ENCODE measurements at regions not wholly inside any gene's neighbourhood (a gene's known extent, or its start where the extent isn't known, plus 50 kb on each side); places are given as distances from the start of the nearest gene placed in this dataset.

- intact Hi-C loops (cut with DNase I), result no loop called here
- no peak for DNase-seq
Measured at GRCh38 chr9:18235181-18235908, 238.6 kb upstream of the ADAMTSL1 start.

- intact Hi-C loops (cut with DNase I), result no loop called here
- DNase-seq, result no peak
Measured at GRCh38 chr9:18236336-18236735, 237.6 kb upstream of the ADAMTSL1 start.

- intact Hi-C loops (cut with DNase I), result no loop called here
Measured at GRCh38 chr9:18237776-18238175, 236.2 kb upstream of the ADAMTSL1 start.

GRCh38 chr9:18238254-18238653, 235.7 kb upstream of the ADAMTSL1 start:
- peak in 10 of 42 donors; percentile 13 to 59 (median 22) for DNase-seq
- intact Hi-C loops (cut with DNase I), result no loop called here

More at GRCh38 chr9:18237776-18238175, 236.2 kb upstream of the ADAMTSL1 start:
- no peak for DNase-seq

GRCh38 chr9:18238752-18239447, 235.1 kb upstream of the ADAMTSL1 start:
- intact Hi-C loops (cut with DNase I), result no loop called here

GRCh38 chr9:18240213-18240612, 233.7 kb upstream of the ADAMTSL1 start:
- no peak for DNase-seq
- intact Hi-C loops (cut with DNase I), result no loop called here

More at GRCh38 chr9:18238752-18239447, 235.1 kb upstream of the ADAMTSL1 start:
- DNase-seq, result no peak

- DNase-seq, result no peak
- intact Hi-C loops (cut with DNase I), result no loop called here
Measured at GRCh38 chr9:18245911-18246310, 228.0 kb upstream of the ADAMTSL1 start.

GRCh38 chr9:18250053-18250452, 223.9 kb upstream of the ADAMTSL1 start:
- intact Hi-C loops (cut with DNase I), result loop anchor here (5.0 to 10.0 kb wide), 2 partner anchors 195 to 777 kb away; no protein-coding TSS in a partner anchor
- DNase-seq, result no peak

- intact Hi-C loops (cut with DNase I), result loop anchor here (5.0 to 10.0 kb wide), 2 partner anchors 191 to 773 kb away; no protein-coding TSS in a partner anchor
- DNase-seq, result no peak
Measured at GRCh38 chr9:18253950-18254349, 220.0 kb upstream of the ADAMTSL1 start.

- intact Hi-C loops (cut with DNase I), result loop anchor here (10.0 kb wide), 1 partner anchor 190 kb away; no protein-coding TSS in a partner anchor
- DNase-seq, result peak; percentile 61 to 94 (median 86)
Measured at GRCh38 chr9:18255158-18255629, 218.8 kb upstream of the ADAMTSL1 start.

- no peak for DNase-seq
- intact Hi-C loops (cut with DNase I), result loop anchor here (10.0 kb wide), 1 partner anchor 189 kb away; no protein-coding TSS in a partner anchor
Measured at GRCh38 chr9:18255747-18256146, 218.2 kb upstream of the ADAMTSL1 start.

GRCh38 chr9:18256568-18256967, 217.4 kb upstream of the ADAMTSL1 start:
- no peak for DNase-seq
- intact Hi-C loops (cut with DNase I), result loop anchor here (10.0 kb wide), 1 partner anchor 188 kb away; no protein-coding TSS in a partner anchor

GRCh38 chr9:18260521-18260920, 213.4 kb upstream of the ADAMTSL1 start:
- intact Hi-C loops (cut with DNase I), result no loop called here
- DNase-seq, result no peak

GRCh38 chr9:18261181-18261580, 212.8 kb upstream of the ADAMTSL1 start:
- intact Hi-C loops (cut with DNase I), result no loop called here
- no peak for DNase-seq

- intact Hi-C loops (cut with DNase I), result no loop called here
- DNase-seq, result no peak
Measured at GRCh38 chr9:18263377-18263776, 210.6 kb upstream of the ADAMTSL1 start.

GRCh38 chr9:18268381-18268780, 205.6 kb upstream of the ADAMTSL1 start:
- no peak for DNase-seq
- intact Hi-C loops (cut with DNase I), result no loop called here

- DNase-seq, result no peak
- intact Hi-C loops (cut with DNase I), result no loop called here
Measured at GRCh38 chr9:18269561-18269960, 204.4 kb upstream of the ADAMTSL1 start.

- DNase-seq, result no peak
- intact Hi-C loops (cut with DNase I), result no loop called here
Measured at GRCh38 chr9:18274693-18275092, 199.3 kb upstream of the ADAMTSL1 start.

- intact Hi-C loops (cut with DNase I), result no loop called here
- DNase-seq, result no peak
Measured at GRCh38 chr9:18275313-18275990, 198.5 kb upstream of the ADAMTSL1 start.

- no peak for DNase-seq
- intact Hi-C loops (cut with DNase I), result no loop called here
Measured at GRCh38 chr9:18281291-18281690, 192.7 kb upstream of the ADAMTSL1 start.

Data from head of caudate nucleus (tissue), 42 donors.